GM12878 (cell line): ENCODE measurements at regions not wholly inside any gene's neighbourhood (a gene's known extent, or its start where the extent isn't known, plus 50 kb on each side); places are given as distances from the start of the nearest gene placed in this dataset.

Experiments used
- ATAC-seq: fragments of 200-7000 bp; cut with Tn5 transposase; 3 replicates; pipeline ENCODE4 v1.9.1; 2020; ENCODE audit warnings: mild to moderate bottlenecking, moderate library complexity
- BruUV-seq: library from RNA; stranded (reverse); fragments of 400-500 nt; replicated peaks from 2 replicates; lab custom pipeline; 2021; lab: Mats Ljungman, UMichigan
- CTCF ChIA-PET: fragments of 300-600 bp; sonication (Branson Sonifier 250); formaldehyde crosslinking; extraction: SDS; loops from one replicate; lab custom pipeline; 2021; ENCODE audit warnings: inconsistent platforms; lab: Yijun Ruan, JAX
- POLR2A ChIA-PET: fragments of 350-600 bp; formaldehyde crosslinking; extraction: SDS; loops from one replicate; lab custom pipeline; 2021; ENCODE audit warnings: inconsistent platforms; lab: Charles Lee
- RAD21 ChIA-PET: fragments of 300-600 bp; sonication (Branson Sonifier 250); formaldehyde crosslinking; loops from one replicate; lab custom pipeline; 2023; ENCODE audit warnings: antibody characterized with exemption; ENCODE audit not compliant: unreplicated experiment; lab: Charles Lee
- SMC1A ChIA-PET: fragments of 300-600 bp; sonication (Branson Sonifier 250); formaldehyde crosslinking; loops from one replicate; lab custom pipeline; 2023; ENCODE audit not compliant: unreplicated experiment, uncharacterized antibody; lab: Charles Lee
- DNase-seq: peaks from one replicate; pipeline ENCODE4 v3.0.0-alpha.2; 2011; ENCODE audit warnings: low read depth, low spot score
- FAIRE-seq: peaks from 3 replicates; lab custom pipeline; 2011; peaks lifted over from hg19 to GRCh38; lab: Jason Lieb, UNC
- H2AFZ ChIP-seq: 2 replicates; pipeline ENCODE4 v1.6.0; 2011; ENCODE audit warnings: low read depth, low read length, control low read depth; ENCODE audit not compliant: control insufficient read depth
- H3K27ac ChIP-seq: 2 replicates; pipeline ENCODE4 v1.5.1; 2011; ENCODE audit warnings: control low read depth; ENCODE audit not compliant: control insufficient read depth, insufficient read depth
- H3K27me3 ChIP-seq, 2 experiments: replicated peaks in 1 of 2; 2 replicates each; pipeline versions ENCODE4 v1.6.0 to v1.6.1; 2011; ENCODE audit warnings: low read length in 1 of 2; ENCODE audit not compliant: control insufficient read depth in 2 of 2, insufficient read depth in 2 of 2
- H3K36me3 ChIP-seq, 2 experiments: 2 replicates each; pipeline ENCODE4 v1.5.1; 2011; ENCODE audit warnings: low read length in 1 of 2; ENCODE audit not compliant: control insufficient read depth in 2 of 2, insufficient read depth in 2 of 2
- H3K4me1 ChIP-seq: 2 replicates; pipeline ENCODE4 v1.6.1; 2011; ENCODE audit warnings: mild to moderate bottlenecking, low read length, moderate library complexity, mixed read lengths; ENCODE audit not compliant: control insufficient read depth, insufficient read depth
- H3K4me2 ChIP-seq: 2 replicates; pipeline ENCODE4 v1.6.0; 2011; ENCODE audit warnings: control low read depth; ENCODE audit not compliant: control insufficient read depth, insufficient read depth
- H3K4me3 ChIP-seq: fragments of 200-600 bp; sonication (generic); 2 replicates; pipeline ENCODE4 v1.5.1; 2016
- H3K79me2 ChIP-seq: 2 replicates; pipeline ENCODE4 v1.6.0; 2011; ENCODE audit warnings: low read length; ENCODE audit not compliant: control insufficient read depth, insufficient read depth
- H3K9ac ChIP-seq: 2 replicates; pipeline ENCODE4 v1.8.0; 2011; ENCODE audit warnings: low read length, control low read depth, mixed read lengths; ENCODE audit not compliant: control insufficient read depth, insufficient read depth
- H3K9me3 ChIP-seq: replicated peaks from 3 replicates; pipeline ENCODE4 v1.5.1; 2011; ENCODE audit warnings: mild to moderate bottlenecking, low read length; ENCODE audit not compliant: control insufficient read depth, insufficient read depth
- H4K20me1 ChIP-seq: 2 replicates; pipeline ENCODE4 v1.6.0; 2011; ENCODE audit not compliant: control insufficient read depth, insufficient read depth
- DPF2 ChIP-seq: fragments of 450-650 bp; IDR thresholded peaks from 2 replicates; pipeline ENCODE4 v1.6.1; 2017; ENCODE audit warnings: mild to moderate bottlenecking
- EED ChIP-seq: sonication (generic); IDR thresholded peaks from 2 replicates; pipeline ENCODE4 v1.6.1; 2016; ENCODE audit warnings: antibody characterized with exemption, low read depth
- EGR1 ChIP-seq, 2 experiments: IDR thresholded peaks; 1 replicate in 1 of 2; 2 replicates in 1 of 2; pipeline ENCODE4 v1.6.1; 2011 to 2012; ENCODE audit warnings: low read depth in 2 of 2, low read length in 2 of 2, borderline replicate concordance in 1 of 2, mild to moderate bottlenecking in 1 of 2, moderate library complexity in 1 of 2
- GABPA ChIP-seq: IDR thresholded peaks from 2 replicates; pipeline ENCODE4 v1.6.1; 2014; ENCODE audit warnings: antibody characterized with exemption, low read depth, mild to moderate bottlenecking, inconsistent platforms
- JUNB ChIP-seq: IDR thresholded peaks from 2 replicates; pipeline ENCODE4 v1.6.1; 2016; ENCODE audit warnings: antibody characterized with exemption, mild to moderate bottlenecking
- JUND ChIP-seq: IDR thresholded peaks from 2 replicates; pipeline ENCODE4 v1.6.1; 2012; ENCODE audit warnings: low read depth, mild to moderate bottlenecking, low read length, improper control_type of control experiment, moderate library complexity
- MEF2B ChIP-seq: fragments of 450-650 bp; IDR thresholded peaks from 2 replicates; pipeline ENCODE4 v1.6.1; 2018; ENCODE audit warnings: mild to moderate bottlenecking, moderate library complexity; ENCODE audit not compliant: partially characterized antibody, poor library complexity, severe bottlenecking
- MTA3 ChIP-seq: IDR thresholded peaks from 2 replicates; pipeline ENCODE4 v1.6.1; 2012; ENCODE audit warnings: low read length, inconsistent platforms, borderline replicate concordance
- NFXL1 ChIP-seq: fragments of 450-650 bp; IDR thresholded peaks from 2 replicates; pipeline ENCODE4 v1.6.1; 2017; ENCODE audit warnings: antibody characterized with exemption, mild to moderate bottlenecking, borderline replicate concordance
- NFYB ChIP-seq: IDR thresholded peaks from 2 replicates; pipeline ENCODE4 v1.6.1; 2011; ENCODE audit warnings: low read depth, mild to moderate bottlenecking, low read length, improper control_type of control experiment, moderate library complexity; ENCODE audit not compliant: insufficient read depth
- PML ChIP-seq: IDR thresholded peaks from 2 replicates; pipeline ENCODE4 v1.6.1; 2012; ENCODE audit warnings: low read length, inconsistent platforms
- POLR2AphosphoS2 ChIP-seq: IDR thresholded peaks from 2 replicates; pipeline ENCODE4 v1.6.1; 2011; ENCODE audit warnings: low read depth, mild to moderate bottlenecking, low read length, improper control_type of control experiment, moderate library complexity
- REST ChIP-seq: IDR thresholded peaks from 2 replicates; pipeline ENCODE4 v1.6.1; 2012; ENCODE audit warnings: mild to moderate bottlenecking, low read depth, low read length
- RFX5 ChIP-seq: IDR thresholded peaks from 2 replicates; pipeline ENCODE4 v1.6.1; 2011; ENCODE audit warnings: low read depth, low read length, improper control_type of control experiment
- SP1 ChIP-seq: IDR thresholded peaks from one replicate; pipeline ENCODE4 v1.6.1; 2011; ENCODE audit warnings: low read depth, low read length
- SRF ChIP-seq, 2 experiments: IDR thresholded peaks; 2 replicates each; pipeline ENCODE4 v1.6.1; 2011; ENCODE audit warnings: low read depth in 2 of 2, low read length in 2 of 2, mild to moderate bottlenecking in 1 of 2, moderate library complexity in 1 of 2
- SUZ12 ChIP-seq: fragments of 200-600 bp; sonication (generic); IDR thresholded peaks from one replicate; pipeline ENCODE4 v1.6.1; 2018; ENCODE audit warnings: antibody characterized with exemption, mild to moderate bottlenecking; ENCODE audit not compliant: unreplicated experiment
- TCF3 ChIP-seq: IDR thresholded peaks from 2 replicates; pipeline ENCODE4 v1.6.1; 2012; ENCODE audit warnings: low read depth, mild to moderate bottlenecking, low read length, borderline replicate concordance; ENCODE audit not compliant: insufficient read depth
- TCF7 ChIP-seq: IDR thresholded peaks from 2 replicates; pipeline ENCODE4 v1.6.1; 2014; ENCODE audit warnings: antibody characterized with exemption, borderline replicate concordance
- ZSCAN29 ChIP-seq: fragments of 450-650 bp; IDR thresholded peaks from 2 replicates; pipeline ENCODE4 v1.6.1; 2017; ENCODE audit warnings: mild to moderate bottlenecking, moderate library complexity
- WGBS: methylation state at CpG from one replicate; pipeline ENCODE4 v1.1.6; 2016; ENCODE audit warnings: low lambda C conversion rate; ENCODE audit not compliant: insufficient replicate concordance, insufficient coverage; ENCODE audit errors: missing lambda C conversion rate; 5-methylcytosine and 5-hydroxymethylcytosine counted together
- in situ Hi-C: fragments of 300-500 bp; cut with MboI; formaldehyde crosslinking; loops from 9 replicates; pipeline ENCODE4 v1.14.3; 2018; ENCODE audit warnings: mixed read lengths
- intact Hi-C: fragments of 100-400 bp; cut with micrococcal nuclease; formaldehyde crosslinking; loops from one replicate; pipeline ENCODE4 v1.14.2; 2022; ENCODE audit not compliant: unreplicated experiment

GRCh38 chr6:105497549-105497948, 94.7 kb upstream of the PREP start:
- Histone ChIP-seq H3K4me3 (no peak overlapping the region), H4K20me1 (no peaks in the 10 kb centered on the region), H3K27me3 (no peaks in the 10 kb centered on the region), H3K9ac (no peak overlapping the region), H3K79me2 (no peaks in the 10 kb centered on the region), H3K4me2 (no peak overlapping the region), H3K9me3 (no peaks in the 10 kb centered on the region; the same call in 2 of the 3 replicates), H3K4me1 (peaks cover 37% of the 10 kb centered on the region), H3K27ac (no peak overlapping the region), H3K36me3 (no peaks in the 10 kb centered on the region), H2AFZ (no peak overlapping the region)
- FAIRE-seq (no peak), ATAC-seq (no peak), DNase-seq (no peak)
- POLR2A ChIA-PET, result no interaction called here
- in situ Hi-C loops (no loop called here), intact Hi-C loops (no loop called here)
- SMC1A ChIA-PET, result interaction anchor here (0.5 to 6.5 kb wide), 12 partner anchors 9 to 495 kb away, joined by 3 to 115 read pairs (median 6); no protein-coding TSS in a partner anchor
- WGBS, result 98% methylated on average over 2 of the region's 2 CpGs
- TF ChIP-seq DPF2 (no peak), POLR2AphosphoS2 (no peak), SRF (IDR thresholded peaks at IDR 0.05; ENCODE audit: low read depth in 2 of 2, low read length in 2 of 2) (no peak), JUND (no peak), GABPA (no peak), SUZ12 (no peak), TCF7 (no peak), REST (no peak), SP1 (no peak), MEF2B (no peak), NFXL1 (no peak), EGR1 (IDR thresholded peaks at IDR 0.05; ENCODE audit: borderline replicate concordance in 1 of 2, low read depth in 2 of 2, low read length in 2 of 2) (no peak), MTA3 (no peak), NFYB (no peak), TCF3 (no peak), JUNB (no peak), EED (no peak), ZSCAN29 (no peak), PML (no peak), RFX5 (no peak)
- no TSS peak for BruUV-seq
- CTCF ChIA-PET, result interaction anchor here (1.0 to 6.2 kb wide), 6 partner anchors 9 to 149 kb away, joined by 4 to 28 read pairs (median 4); no protein-coding TSS in a partner anchor
- RAD21 ChIA-PET, result interaction anchor here (1.0 to 6.4 kb wide), 5 partner anchors 38 to 154 kb away, joined by 3 to 48 read pairs (median 4); no protein-coding TSS in a partner anchor
